GM19463 (cell line): ENCODE measurements at regions not wholly inside any gene's neighbourhood (a gene's known extent, or its start where the extent isn't known, plus 50 kb on each side); places are given as distances from the start of the nearest gene placed in this dataset.
"Not testable (repeated sequence)": the region's sequence is repeated elsewhere in the genome, so short reads cannot be mapped to it uniquely, and the experiment has no call there.

Experiments used
- ATAC-seq: cut with Tn5 transposase; IDR thresholded peaks from one replicate; pipeline ENCODE4 v1.9.1; 2021; ENCODE audit warnings: mild to moderate bottlenecking, moderate library complexity; ENCODE audit not compliant: unreplicated experiment

- no peak for ATAC-seq
These were observed 211.6 kb upstream of the SAMSN1 start for GRCh38 chr21:14757533-14758327.

- ATAC-seq, result no peak
These were observed 209.0 kb upstream of the SAMSN1 start for GRCh38 chr21:14755086-14755485.

GRCh38 chr21:14754682-14755081 is 208.6 kb upstream of the SAMSN1 start:
- ATAC-seq, result no peak

DNA sequence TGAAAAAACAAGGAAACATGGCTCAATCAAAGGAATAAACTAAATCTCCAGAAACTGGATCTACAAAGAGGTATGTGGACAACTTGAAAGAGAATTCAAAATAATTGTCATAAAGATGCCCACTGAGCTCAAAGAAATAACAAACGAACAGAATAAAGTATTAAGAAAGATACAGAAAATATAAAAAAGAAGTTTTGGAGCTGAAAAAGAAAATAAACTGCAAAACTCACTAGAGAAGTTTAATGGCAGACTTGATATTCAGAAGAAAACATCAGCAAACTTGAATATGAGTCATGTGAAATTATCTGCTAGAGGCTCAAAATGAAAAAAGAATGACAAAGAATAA is 208.1 kb upstream of the SAMSN1 start:
- ATAC-seq, result no peak

GRCh38 chr21:14753466-14754258 is 207.5 kb upstream of the SAMSN1 start:
- ATAC-seq, result no peak

DNA sequence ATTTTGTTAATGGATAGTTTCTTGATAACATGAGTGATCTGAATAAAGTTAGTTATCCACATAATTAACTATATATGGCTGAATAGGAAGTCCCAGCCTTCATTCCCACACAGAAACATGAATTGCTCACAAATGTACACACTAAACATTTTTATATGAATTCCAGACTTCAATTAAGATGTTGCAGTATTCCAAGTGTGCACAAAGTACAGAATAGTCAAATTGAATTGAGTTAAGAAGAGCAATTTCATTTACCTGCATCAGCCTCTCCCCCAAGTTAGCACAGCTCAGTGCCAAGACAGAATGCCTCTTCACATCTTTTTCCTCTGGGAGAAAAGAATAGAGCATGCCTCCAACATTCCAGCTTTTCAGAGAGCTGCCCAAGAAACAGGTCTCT is 207.0 kb upstream of the SAMSN1 start:
- no peak for ATAC-seq

DNA sequence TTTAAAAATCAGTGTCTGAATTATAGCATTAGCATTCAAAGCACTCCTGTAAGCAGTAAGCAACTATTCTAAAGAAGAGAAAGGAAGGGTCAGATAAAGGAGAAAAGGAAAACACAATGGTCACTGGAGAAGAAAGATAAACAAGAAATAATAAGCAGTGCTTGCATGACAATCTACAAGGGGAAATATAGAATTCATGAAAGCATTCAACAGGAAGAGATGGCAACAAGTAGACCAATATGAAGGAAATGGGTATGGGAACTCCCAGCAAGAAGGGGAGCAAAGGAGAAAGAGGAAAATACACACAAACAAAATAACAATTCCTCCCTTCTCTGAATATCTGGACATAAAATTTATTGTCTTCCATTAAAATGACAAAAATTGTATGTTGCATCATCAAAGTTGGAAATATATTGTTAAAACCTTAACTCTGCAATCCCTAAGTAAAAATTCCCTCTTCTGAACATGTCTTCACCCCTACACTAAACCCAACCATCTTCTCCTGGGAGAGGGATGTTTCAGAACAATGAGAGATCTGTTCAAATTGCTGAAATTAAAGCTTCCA is 206.3 kb upstream of the SAMSN1 start:
- no peak for ATAC-seq

DNA sequence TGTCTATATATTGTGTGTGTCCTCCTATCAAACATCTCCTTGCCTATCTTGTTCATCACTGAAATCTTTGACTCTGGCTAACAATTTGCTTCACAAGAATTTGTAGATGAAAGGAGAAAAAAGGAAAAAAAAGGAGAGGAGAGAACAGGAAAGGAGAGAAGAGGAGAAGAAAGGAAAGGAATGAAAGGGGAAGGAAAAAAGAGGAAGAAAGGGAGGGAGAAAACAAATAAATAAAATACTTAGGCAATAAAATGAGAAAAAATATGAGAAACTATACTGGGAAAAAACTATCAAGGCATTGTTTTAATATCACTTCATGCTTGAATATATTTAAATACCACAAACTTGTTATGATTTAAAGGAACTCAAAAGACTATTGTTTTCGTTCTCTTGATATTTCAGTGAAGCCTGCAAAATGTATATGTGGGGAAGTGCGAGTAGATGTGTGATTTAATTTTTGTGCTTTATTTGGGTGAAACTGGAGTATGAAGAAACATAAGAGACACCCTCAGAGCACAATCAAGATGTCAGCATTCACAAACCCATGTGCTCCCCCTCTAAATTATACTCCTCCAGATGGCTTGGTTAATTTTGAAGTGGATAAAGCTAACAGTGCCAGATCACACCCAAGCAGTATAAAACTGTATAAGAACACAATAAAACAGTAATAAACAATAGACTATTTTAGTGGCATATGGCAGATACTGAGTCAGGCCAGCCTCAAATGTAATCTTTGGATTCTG is 205.7 kb upstream of the SAMSN1 start:
- no peak for ATAC-seq

DNA sequence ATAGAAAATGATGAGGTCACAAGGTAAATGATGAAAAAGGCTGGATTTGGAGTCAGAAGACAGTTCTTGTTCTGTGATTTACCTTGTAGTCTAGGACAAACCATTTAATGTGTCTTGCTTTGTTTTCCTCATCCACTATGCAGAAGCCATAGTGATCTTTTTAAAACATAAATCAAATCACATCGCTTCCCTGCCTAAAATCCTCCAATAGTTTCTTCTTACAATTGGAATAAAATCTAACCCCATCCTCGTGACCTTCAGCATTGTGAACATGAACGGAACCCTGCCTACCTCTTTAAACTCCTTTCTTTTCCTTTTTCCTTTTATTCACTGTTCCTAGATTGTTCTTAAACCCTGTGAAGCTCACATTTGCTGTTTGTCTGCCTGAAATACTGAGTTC is 204.9 kb upstream of the SAMSN1 start:
- no peak for ATAC-seq

DNA sequence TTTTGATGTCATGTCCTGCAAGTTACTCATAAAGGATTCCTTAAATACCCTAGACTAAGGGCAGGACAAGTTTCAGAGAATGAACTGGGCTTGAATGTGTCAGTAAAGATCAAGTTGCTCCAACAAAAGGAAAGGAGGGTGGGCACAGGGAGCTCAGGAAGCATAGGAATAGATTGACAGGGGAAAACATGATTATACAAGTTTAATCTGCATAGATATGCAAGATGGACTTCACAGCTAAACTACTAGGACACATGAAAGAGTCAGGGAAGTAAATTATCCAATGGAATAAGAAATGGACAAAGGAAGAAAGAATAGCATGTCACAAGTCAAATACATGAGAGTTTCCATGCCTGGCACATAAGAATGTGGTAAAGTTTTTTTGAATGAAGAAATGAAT is 203.9 kb upstream of the SAMSN1 start:
- ATAC-seq, result no peak

DNA sequence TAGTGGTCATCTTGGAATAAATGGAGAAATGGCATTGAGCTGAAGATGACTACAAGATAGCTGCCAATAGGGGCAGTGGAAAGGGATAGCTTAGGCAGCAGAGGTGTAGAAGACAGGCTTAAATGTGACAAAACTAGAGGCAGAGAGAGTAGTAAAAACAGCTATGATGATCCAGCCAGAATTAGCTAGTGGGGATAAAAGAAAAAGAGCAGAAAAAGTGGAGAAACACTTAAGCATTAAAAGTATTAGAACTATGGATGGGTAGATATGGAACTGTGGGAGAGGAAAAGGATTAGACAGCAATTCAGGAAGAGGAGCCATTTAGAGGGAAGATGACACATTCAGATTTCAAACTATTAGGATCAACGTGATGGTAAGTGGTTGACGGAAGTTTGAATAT is 202.5 kb upstream of the SAMSN1 start:
- ATAC-seq, result no peak

DNA sequence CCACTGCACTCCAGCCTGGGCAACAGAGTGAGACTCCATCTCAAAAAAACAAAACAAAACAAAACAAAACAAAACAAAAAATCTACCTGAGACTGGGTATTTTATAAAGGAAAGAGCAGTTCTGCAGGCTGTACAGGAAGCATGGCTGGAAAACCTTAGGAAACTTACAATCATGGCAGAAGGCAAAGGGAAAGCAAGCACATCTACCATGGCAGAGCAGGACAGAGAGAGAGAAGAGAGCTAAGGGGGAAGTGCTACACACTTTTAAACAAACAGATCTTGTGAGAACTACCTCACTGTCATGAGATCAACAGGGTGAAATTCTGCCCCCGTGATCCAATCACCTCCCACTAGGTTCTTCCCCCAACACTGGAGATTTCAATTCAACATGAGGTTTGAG is 198.3 kb upstream of the SAMSN1 start:
- no peak for ATAC-seq

- ATAC-seq, result no peak
These were observed 196.0 kb upstream of the SAMSN1 start for GRCh38 chr21:14742119-14742518.

- ATAC-seq, result no peak
These were observed 195.1 kb upstream of the SAMSN1 start for GRCh38 chr21:14741256-14741655.

- ATAC-seq, result no peak
These were observed 194.6 kb upstream of the SAMSN1 start for GRCh38 chr21:14740692-14741091.

GRCh38 chr21:14740116-14740515 is 194.0 kb upstream of the SAMSN1 start:
- no peak for ATAC-seq

- no peak for ATAC-seq
These were observed 193.5 kb upstream of the SAMSN1 start for GRCh38 chr21:14739590-14739989.

- not testable (repeated sequence) for ATAC-seq
These were observed 192.5 kb upstream of the SAMSN1 start for GRCh38 chr21:14738576-14738975.

DNA sequence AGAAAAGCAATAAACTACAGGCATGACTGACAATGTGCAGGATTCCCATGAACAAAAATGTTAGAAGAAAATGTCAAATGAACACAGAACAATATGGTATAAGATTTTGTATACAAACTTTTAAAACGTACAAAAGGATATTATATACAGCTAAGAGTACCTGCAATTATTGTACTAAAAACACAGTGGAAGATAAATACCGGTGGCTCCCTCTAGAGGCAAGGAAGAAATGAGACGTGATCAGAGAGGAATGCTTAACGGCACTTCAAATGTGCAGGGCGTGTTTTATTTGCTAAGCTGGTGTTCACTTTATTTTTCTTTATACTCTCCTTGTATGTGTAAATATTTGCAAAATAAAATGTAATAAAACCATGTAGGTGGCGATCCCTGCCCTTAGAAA is 191.8 kb upstream of the SAMSN1 start:
- no peak for ATAC-seq

- no peak for ATAC-seq
These were observed 191.2 kb upstream of the SAMSN1 start for GRCh38 chr21:14737284-14737691.

- no peak for ATAC-seq
These were observed 190.6 kb upstream of the SAMSN1 start for GRCh38 chr21:14736672-14737071.
